Ishikawa (cell line): ENCODE measurements at regions not wholly inside any gene's neighbourhood (a gene's known extent, or its start where the extent isn't known, plus 50 kb on each side); places are given as distances from the start of the nearest gene placed in this dataset.

Experiments
- RAD21 ChIP-seq: IDR thresholded peaks from 2 replicates; pipeline ENCODE4 v1.6.1; 2012; ENCODE audit warnings: low read depth
- TAF1 ChIP-seq: IDR thresholded peaks from 2 replicates; pipeline ENCODE4 v1.6.1; 2012; ENCODE audit warnings: low read depth, mild to moderate bottlenecking

DNA sequence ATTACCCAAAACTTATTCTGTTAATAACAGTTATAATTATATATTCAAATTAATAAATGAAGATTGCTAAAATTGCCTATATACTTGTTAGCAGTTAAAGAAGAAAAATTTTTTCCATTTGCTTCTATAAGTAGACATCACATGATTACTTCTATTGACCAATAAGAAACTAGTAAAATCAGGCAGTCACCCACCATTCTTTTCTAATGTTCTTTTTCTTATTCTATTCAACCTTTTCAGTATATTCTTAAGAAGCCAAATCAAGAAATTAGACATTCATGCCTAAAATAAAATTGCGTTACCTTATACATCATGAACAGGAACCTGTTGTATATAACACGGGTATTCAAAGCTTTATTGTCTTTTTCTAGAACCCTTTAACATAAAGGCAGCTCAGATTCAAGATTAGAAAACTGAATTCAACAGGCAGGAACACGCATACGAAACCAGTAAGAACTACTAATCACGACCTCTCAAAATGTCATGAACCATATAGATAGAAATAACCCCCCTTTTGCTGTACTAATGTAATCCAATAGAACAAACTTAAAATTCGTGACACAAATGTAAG, 568.1 kb upstream of the DIPK2B start:
- TF ChIP-seq TAF1 (no peak), RAD21 (no peak)
